GM12864 (cell line): ENCODE measurements at regions not wholly inside any gene's neighbourhood (a gene's known extent, or its start where the extent isn't known, plus 50 kb on each side); places are given as distances from the start of the nearest gene placed in this dataset.

Source experiments
- DNase-seq: peaks from one replicate; pipeline ENCODE4 v3.0.0-alpha.2; 2011; ENCODE audit warnings: low read depth
- H3K4me3 ChIP-seq: 2 replicates; pipeline ENCODE4 v1.5.1; 2011; ENCODE audit warnings: mild to moderate bottlenecking, low read depth, low read length, control low read depth
- CTCF ChIP-seq: IDR thresholded peaks from 2 replicates; pipeline ENCODE4 v1.5.1; 2011; ENCODE audit warnings: low read depth, mild to moderate bottlenecking, moderate library complexity, low read length, control low read depth, inconsistent platforms; ENCODE audit errors: missing control alignments

- no peak for TF ChIP-seq CTCF
- no peak for DNase-seq
- H3K4me3 ChIP-seq: no peak overlapping the region
Measured at GRCh38 chr5:126366199-126366560, 57.0 kb upstream of the GRAMD2B start.

- no peak for TF ChIP-seq CTCF
- no peak overlapping the region for H3K4me3 ChIP-seq
- no peak for DNase-seq
Measured at GRCh38 chr5:126368239-126368812, 54.9 kb upstream of the GRAMD2B start.

GRCh38 chr5:126369083-126369482, 54.1 kb upstream of the GRAMD2B start:
- no peak overlapping the region for H3K4me3 ChIP-seq
- no peak for DNase-seq
- TF ChIP-seq CTCF: no peak

- peak; percentile 7 for TF ChIP-seq CTCF
- no peak overlapping the region for H3K4me3 ChIP-seq
- no peak for DNase-seq
Measured at GRCh38 chr5:126369995-126370731, 53.0 kb upstream of the GRAMD2B start.

- TF ChIP-seq CTCF: no peak
- no peak overlapping the region for H3K4me3 ChIP-seq
- DNase-seq: no peak
Measured at GRCh38 chr5:126370796-126371718, 52.2 kb upstream of the GRAMD2B start.

- no peak for TF ChIP-seq CTCF
- no peak for DNase-seq
- H3K4me3 ChIP-seq: no peak overlapping the region
Measured at GRCh38 chr5:126373375-126374108, 49.7 kb upstream of the GRAMD2B start.
